PC-9 (cell line): ENCODE measurements at regions not wholly inside any gene's neighbourhood (a gene's known extent, or its start where the extent isn't known, plus 50 kb on each side); places are given as distances from the start of the nearest gene placed in this dataset.

ENCODE experiments used
- BruUV-seq: library from RNA; stranded (reverse); fragments of 400-500 nt; replicated peaks from 2 replicates; lab custom pipeline; 2021; lab: Mats Ljungman, UMichigan
- CTCF ChIA-PET: fragments of 300-600 bp; sonication (Branson Sonifier 250); formaldehyde crosslinking; loops from one replicate; lab custom pipeline; 2022; ENCODE audit warnings: antibody characterized with exemption; lab: Charles Lee
- POLR2A ChIA-PET: fragments of 300-600 bp; sonication (Branson Sonifier 250); formaldehyde crosslinking; loops from one replicate; lab custom pipeline; 2022; ENCODE audit warnings: antibody characterized with exemption; ENCODE audit not compliant: unreplicated experiment; lab: Charles Lee
- DNase-seq, 2 experiments: peaks; one replicate each; pipeline versions ENCODE4 v3.0.0 to v3.0.0-alpha.2; 2015 to 2022; ENCODE audit warnings: mixed read lengths in 1 of 2
- H2AFZ ChIP-seq: fragments of 200-600 bp; sonication (generic); 2 replicates; pipeline ENCODE4 v1.8.1; 2017; ENCODE audit warnings: antibody characterized with exemption
- H3F3A ChIP-seq: fragments of 200-600 bp; sonication (generic); 2 replicates; pipeline ENCODE4 v1.8.1; 2017; ENCODE audit warnings: antibody characterized with exemption, mild to moderate bottlenecking, low read depth; ENCODE audit not compliant: insufficient read depth
- H3K27ac ChIP-seq: fragments of 200-600 bp; sonication (generic); 2 replicates; pipeline ENCODE4 v1.6.1; 2016; ENCODE audit warnings: mixed run types
- H3K27me3 ChIP-seq: fragments of 200-600 bp; sonication (generic); 2 replicates; pipeline ENCODE4 v1.6.1; 2016; ENCODE audit warnings: low read depth, mixed run types; ENCODE audit not compliant: insufficient read depth
- H3K36me3 ChIP-seq: fragments of 200-600 bp; sonication (generic); 2 replicates; pipeline ENCODE4 v1.6.1; 2016; ENCODE audit warnings: low read depth, mixed run types
- H3K4me1 ChIP-seq: fragments of 200-600 bp; sonication (generic); replicated peaks from 2 replicates; pipeline ENCODE4 v1.6.1; 2016; ENCODE audit warnings: mixed run types; ENCODE audit not compliant: insufficient read depth
- H3K4me2 ChIP-seq: fragments of 200-600 bp; sonication (generic); 2 replicates; pipeline ENCODE4 v1.6.1; 2017; ENCODE audit warnings: mixed run types
- H3K4me3 ChIP-seq: fragments of 200-600 bp; sonication (generic); 2 replicates; pipeline ENCODE4 v1.6.1; 2016; ENCODE audit warnings: mixed run types
- H3K79me2 ChIP-seq: fragments of 200-600 bp; sonication (generic); 2 replicates; pipeline ENCODE4 v1.6.1; 2017; ENCODE audit warnings: low read depth, mixed run types
- H3K9me2 ChIP-seq: fragments of 200-600 bp; sonication (generic); 2 replicates; pipeline ENCODE4 v1.8.1; 2017; ENCODE audit warnings: mild to moderate bottlenecking; ENCODE audit not compliant: insufficient read depth
- H3K9me3 ChIP-seq: fragments of 200-600 bp; sonication (generic); 2 replicates; pipeline ENCODE4 v1.8.1; 2016; ENCODE audit warnings: low read depth; ENCODE audit not compliant: insufficient read depth
- H4K20me1 ChIP-seq: fragments of 200-600 bp; sonication (generic); 2 replicates; pipeline ENCODE4 v1.8.1; 2017; ENCODE audit not compliant: insufficient read depth
- CTCF ChIP-seq: fragments of 200-600 bp; sonication (generic); conservative IDR thresholded peaks from 2 replicates; pipeline ENCODE4 v1.6.1; 2017; ENCODE audit warnings: mixed run types, antibody characterized with exemption, mild to moderate bottlenecking, moderate library complexity
- EZH2 ChIP-seq: fragments of 200-600 bp; sonication (generic); IDR thresholded peaks from 2 replicates; pipeline ENCODE4 v1.8.0; 2017; ENCODE audit warnings: antibody characterized with exemption, low read depth
- intact Hi-C: fragments of 100-400 bp; cut with micrococcal nuclease; formaldehyde crosslinking; loops from one replicate; pipeline ENCODE4 v1.10.0; 2022; ENCODE audit not compliant: unreplicated experiment

DNA sequence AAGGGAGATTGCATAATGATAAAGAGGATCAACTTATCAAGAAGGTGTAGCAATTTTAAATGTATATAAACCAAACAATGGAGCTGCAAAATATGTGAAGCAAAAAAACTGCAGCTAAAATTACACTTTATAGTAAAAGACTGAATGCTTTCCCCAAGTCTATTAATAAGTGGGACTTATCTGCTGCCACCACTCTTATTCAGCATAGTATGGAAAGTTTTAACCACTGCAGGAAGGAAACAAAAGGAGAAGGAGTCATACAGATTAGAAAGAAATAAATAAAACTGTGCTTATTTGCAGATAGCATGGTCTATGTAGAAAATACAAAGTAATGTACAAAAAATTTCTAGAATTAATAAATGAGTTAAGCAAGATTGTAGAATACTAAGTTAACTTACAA lies 94.1 kb upstream of the GK2 start:
- BruUV-seq, result no TSS peak
- H3F3A ChIP-seq, result no peaks in the 10 kb centered on the region
- H3K36me3 ChIP-seq, result no peaks in the 10 kb centered on the region
- ChIA-PET POLR2A (no interaction called here), CTCF (no interaction called here)
- H4K20me1 ChIP-seq, result no peaks in the 10 kb centered on the region
- no peak overlapping the region for H3K4me2 ChIP-seq
- TF ChIP-seq EZH2, result no peak
- no peak for TF ChIP-seq CTCF
- H3K9me3 ChIP-seq, result no peaks in the 10 kb centered on the region
- no peaks in the 10 kb centered on the region for H3K9me2 ChIP-seq
- H3K4me3 ChIP-seq, result no peak overlapping the region
- no peak for DNase-seq
- intact Hi-C loops, result no loop called here
- no peak overlapping the region for H2AFZ ChIP-seq
- H3K4me1 ChIP-seq, result no peaks in the 10 kb centered on the region
- H3K27ac ChIP-seq, result no peak overlapping the region
- no peaks in the 10 kb centered on the region for H3K79me2 ChIP-seq
- no peaks in the 10 kb centered on the region for H3K27me3 ChIP-seq

- no peaks in the 10 kb centered on the region for H3K36me3 ChIP-seq
- H3K4me1 ChIP-seq, result no peaks in the 10 kb centered on the region
- no peaks in the 10 kb centered on the region for H3K79me2 ChIP-seq
- intact Hi-C loops, result no loop called here
- no peak overlapping the region for H3K27ac ChIP-seq
- DNase-seq, result no peak
- no peaks in the 10 kb centered on the region for H3K27me3 ChIP-seq
- BruUV-seq, result no TSS peak
- ChIA-PET CTCF (no interaction called here), POLR2A (no interaction called here)
- H4K20me1 ChIP-seq, result no peaks in the 10 kb centered on the region
- no peak overlapping the region for H2AFZ ChIP-seq
- H3K4me3 ChIP-seq, result no peak overlapping the region
- no peaks in the 10 kb centered on the region for H3K9me2 ChIP-seq
- H3K4me2 ChIP-seq, result no peak overlapping the region
- H3K9me3 ChIP-seq, result no peaks in the 10 kb centered on the region
- TF ChIP-seq CTCF, result no peak
- TF ChIP-seq EZH2, result no peak
- H3F3A ChIP-seq, result no peaks in the 10 kb centered on the region
These were observed 90.3 kb upstream of the GK2 start for GRCh38 chr4:79498282-79498681.

DNA sequence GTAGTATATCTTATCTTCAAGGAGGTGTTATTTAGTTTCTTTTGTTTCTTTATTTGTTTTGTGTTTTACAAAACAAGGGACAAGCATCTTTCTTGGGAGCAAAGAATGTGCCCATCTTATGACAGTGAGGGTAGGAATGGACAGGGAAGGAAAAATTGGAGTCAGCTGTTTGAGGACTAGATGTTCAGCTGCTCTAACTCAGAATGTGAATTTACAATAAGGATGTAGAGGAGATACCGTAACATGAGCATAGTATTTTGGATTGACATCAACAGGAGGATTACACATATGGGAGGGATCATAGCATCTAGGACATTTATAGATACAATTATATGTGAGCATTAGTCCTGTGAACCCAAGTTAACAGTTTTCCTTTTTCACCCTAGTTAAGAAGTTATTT lies 89.0 kb upstream of the GK2 start:
- H3K4me1 ChIP-seq, result no peaks in the 10 kb centered on the region
- no peaks in the 10 kb centered on the region for H3K27me3 ChIP-seq
- no peaks in the 10 kb centered on the region for H3K9me3 ChIP-seq
- POLR2A ChIA-PET, result no interaction called here
- no peak overlapping the region for H3K4me2 ChIP-seq
- no peaks in the 10 kb centered on the region for H3K9me2 ChIP-seq
- no peak for DNase-seq
- H3F3A ChIP-seq, result no peaks in the 10 kb centered on the region
- H3K36me3 ChIP-seq, result no peaks in the 10 kb centered on the region
- intact Hi-C loops, result no loop called here
- H3K27ac ChIP-seq, result no peak overlapping the region
- TF ChIP-seq CTCF (no peak), EZH2 (no peak)
- CTCF ChIA-PET, result no interaction called here
- no peaks in the 10 kb centered on the region for H3K79me2 ChIP-seq
- H4K20me1 ChIP-seq, result no peaks in the 10 kb centered on the region
- no TSS peak for BruUV-seq
- H3K4me3 ChIP-seq, result no peak overlapping the region
- H2AFZ ChIP-seq, result no peak overlapping the region
